Erythroblast (primary cell): ENCODE measurements at regions not wholly inside any gene's neighbourhood (a gene's known extent, or its start where the extent isn't known, plus 50 kb on each side); places are given as distances from the start of the nearest gene placed in this dataset.

ENCODE experiments used
- DNase-seq, 2 experiments: peaks; one replicate each; lab custom pipeline; 2025; lab: John Stamatoyannopoulos, UW
- GATA1 ChIP-seq: IDR thresholded peaks from 2 replicates; pipeline ENCODE4 v1.6.1; 2011; ENCODE audit warnings: low read depth, mild to moderate bottlenecking, control low read depth, low read length, moderate library complexity
- POLR2A ChIP-seq: IDR thresholded peaks from 2 replicates; pipeline ENCODE4 v1.6.1; 2011; ENCODE audit warnings: mild to moderate bottlenecking, low read length

GRCh38 chr16:51967646-51968045 lies 579.3 kb downstream of the TOX3 start:
- no peak for DNase-seq
- no peak for TF ChIP-seq GATA1
- TF ChIP-seq POLR2A, result no peak

- TF ChIP-seq GATA1 (no peak), POLR2A (no peak)
These were observed 586.0 kb downstream of the TOX3 start for GRCh38 chr16:51960931-51961330.

GRCh38 chr16:51953286-51953985 lies 593.5 kb downstream of the TOX3 start:
- DNase-seq, result no peak
- no peak for TF ChIP-seq GATA1
- TF ChIP-seq POLR2A, result no peak

More at GRCh38 chr16:51960931-51961330, 586.0 kb downstream of the TOX3 start:
- no peak for DNase-seq

DNA sequence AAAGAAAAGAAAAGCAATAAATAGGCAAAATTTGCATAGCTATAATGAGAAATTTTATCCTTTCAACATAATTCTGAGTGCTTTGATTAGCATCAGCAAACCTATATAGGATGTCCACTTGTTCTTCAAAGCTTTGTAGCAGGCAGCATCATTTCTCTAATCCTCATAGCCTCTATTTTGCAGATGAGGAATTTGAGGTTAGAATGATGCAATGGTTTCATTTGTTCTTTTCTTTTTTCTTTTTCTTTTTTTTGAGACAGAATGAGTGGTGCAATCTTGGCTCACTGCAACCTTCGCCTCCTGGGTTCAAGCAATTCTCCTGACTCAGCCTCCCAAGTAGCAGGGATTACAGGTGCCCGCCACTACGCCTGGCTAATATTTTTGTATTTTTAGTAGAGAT lies 594.4 kb downstream of the TOX3 start:
- TF ChIP-seq POLR2A (no peak), GATA1 (no peak)

GRCh38 chr16:51951668-51952298 lies 595.2 kb downstream of the TOX3 start:
- TF ChIP-seq POLR2A, result no peak
- no peak for DNase-seq

More for the DNA sequence above, 594.4 kb downstream of the TOX3 start:
- no peak for DNase-seq

- DNase-seq, result no peak
- TF ChIP-seq POLR2A (no peak), GATA1 (no peak)
These were observed 596.7 kb downstream of the TOX3 start for GRCh38 chr16:51950118-51950780.

DNA sequence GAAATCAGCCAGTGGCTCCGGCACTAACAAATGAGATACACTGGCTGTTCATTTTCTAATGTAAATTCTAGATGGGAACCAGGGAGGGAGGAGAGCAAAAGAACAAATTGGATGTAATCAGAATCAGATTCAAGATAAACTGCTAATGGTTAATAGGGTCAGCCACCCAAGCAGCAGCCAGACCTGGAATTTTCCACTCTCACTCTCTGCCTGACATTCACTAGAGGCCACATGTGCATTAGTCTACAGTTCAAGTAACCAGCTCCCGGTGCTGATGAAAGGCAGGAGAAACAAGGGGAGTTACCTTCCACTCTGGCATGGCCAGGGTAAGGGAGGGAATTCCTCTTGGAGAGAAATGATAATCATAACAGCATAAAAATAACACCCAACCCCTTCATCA lies 597.7 kb downstream of the TOX3 start:
- no peak for TF ChIP-seq GATA1
- TF ChIP-seq POLR2A, result no peak

DNA sequence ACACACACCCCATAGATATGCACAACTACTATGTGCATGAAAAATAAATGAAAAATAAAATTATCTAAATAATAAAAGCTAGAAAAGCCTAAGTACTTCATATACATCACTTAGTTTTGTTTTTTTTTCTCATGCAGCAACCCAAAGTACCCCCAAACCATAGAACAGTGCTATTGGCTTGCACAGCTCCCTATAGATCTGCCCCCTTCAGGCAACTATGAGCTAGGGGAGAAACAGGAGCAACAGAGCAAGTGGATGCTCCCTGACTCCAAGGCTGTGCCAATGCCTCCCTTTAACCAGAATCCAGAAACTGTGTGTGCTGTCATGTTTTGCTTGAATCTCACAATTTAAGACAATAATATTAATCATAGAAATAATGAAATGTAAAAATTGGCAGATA lies 605.5 kb downstream of the TOX3 start:
- TF ChIP-seq GATA1 (no peak), POLR2A (no peak)
- DNase-seq, result no peak

More for the DNA sequence above, 597.7 kb downstream of the TOX3 start:
- DNase-seq, result no peak

DNA sequence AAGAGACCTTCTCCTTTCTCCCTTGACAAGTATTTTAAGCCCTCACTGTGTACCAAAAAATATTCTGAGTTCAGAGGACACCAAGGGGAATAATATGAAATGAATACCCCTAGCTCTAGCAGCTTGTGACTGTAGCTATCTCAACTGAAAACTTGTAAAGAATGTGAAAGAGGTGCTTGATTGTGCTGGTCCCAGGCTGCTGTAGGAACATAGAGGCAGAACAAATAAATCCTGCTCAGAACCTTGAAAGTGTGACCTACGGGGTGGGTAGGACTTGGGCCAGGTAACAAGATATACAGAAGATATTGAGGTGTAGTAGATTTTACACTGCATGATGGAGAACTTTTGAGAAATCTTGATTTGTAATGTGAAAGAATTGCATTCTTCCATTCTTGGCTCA lies 606.8 kb downstream of the TOX3 start:
- no peak for TF ChIP-seq GATA1
- TF ChIP-seq POLR2A, result no peak
- no peak for DNase-seq

DNA sequence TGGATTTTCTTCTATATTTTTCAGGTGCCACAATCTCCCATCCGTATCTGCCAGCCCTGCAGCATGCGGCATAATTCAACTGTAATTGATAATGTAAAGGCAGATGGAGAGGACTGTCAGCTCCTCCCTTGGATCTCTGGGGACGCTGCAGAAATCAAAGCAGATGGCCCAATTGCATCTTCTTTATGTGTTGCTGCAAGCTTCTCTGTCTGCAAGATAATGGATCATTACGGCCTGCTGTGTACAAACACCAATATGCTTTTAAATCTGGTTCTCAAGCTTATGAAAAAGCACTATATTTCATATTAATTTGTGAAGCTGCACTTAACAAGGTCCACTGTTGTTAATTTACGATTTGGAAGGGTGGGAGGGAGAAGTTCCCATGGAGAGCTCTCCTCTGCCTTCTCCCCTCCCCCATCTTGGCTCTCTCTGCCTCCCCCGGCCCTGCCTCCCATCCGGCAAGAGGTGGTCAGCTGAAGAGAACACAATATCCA lies 607.5 kb downstream of the TOX3 start:
- DNase-seq, result no peak
- no peak for TF ChIP-seq POLR2A
- TF ChIP-seq GATA1, result no peak

- no peak for TF ChIP-seq GATA1
These were observed 608.1 kb downstream of the TOX3 start for GRCh38 chr16:51938861-51939260.

GRCh38 chr16:51937771-51938170 lies 609.2 kb downstream of the TOX3 start:
- DNase-seq, result no peak
- TF ChIP-seq POLR2A (no peak), GATA1 (no peak)

More at GRCh38 chr16:51938861-51939260, 608.1 kb downstream of the TOX3 start:
- DNase-seq, result no peak

DNA sequence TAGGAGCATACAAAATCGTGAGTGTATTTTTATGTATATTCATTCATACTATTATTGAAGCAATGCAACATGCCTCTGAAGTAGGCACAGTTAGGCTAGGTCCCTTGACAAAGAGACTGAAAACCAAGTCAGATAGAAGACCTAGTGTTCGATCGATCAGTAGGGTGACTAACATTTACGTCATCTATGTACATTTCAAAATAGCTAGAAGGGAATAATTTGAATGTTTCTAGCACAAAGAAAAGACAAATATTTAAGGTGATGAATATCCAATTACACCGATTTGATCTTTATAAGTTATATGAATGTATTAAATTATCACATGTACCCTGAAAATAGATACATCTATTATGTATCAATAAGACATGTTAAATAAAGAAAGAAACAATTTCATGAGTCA lies 610.1 kb downstream of the TOX3 start:
- no peak for TF ChIP-seq POLR2A
- no peak for TF ChIP-seq GATA1
- no peak for DNase-seq

DNA sequence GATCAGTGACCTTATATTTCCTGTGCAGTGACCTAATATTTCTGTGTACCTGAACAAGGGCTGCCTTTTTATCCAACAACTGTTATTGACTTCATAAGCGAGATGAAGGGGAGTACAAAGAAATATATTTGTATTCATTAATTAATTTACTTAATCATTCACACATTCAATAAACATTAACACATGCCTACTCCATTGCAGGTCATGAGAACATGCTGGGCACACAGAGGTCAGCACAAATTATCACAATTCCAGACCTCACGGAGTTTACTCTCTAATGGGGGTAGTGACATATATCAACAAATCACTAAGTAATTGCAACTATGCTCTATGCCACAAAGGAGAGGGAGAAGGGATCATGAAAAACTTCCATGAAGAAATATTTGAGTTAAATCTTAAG lies 614.6 kb downstream of the TOX3 start:
- no peak for TF ChIP-seq GATA1
- no peak for TF ChIP-seq POLR2A
- DNase-seq, result no peak
